ENCODE measurements at regions not wholly inside any gene's neighbourhood (a gene's known extent, or its start where the extent isn't known, plus 50 kb on each side); places are given as distances from the start of the nearest gene placed in this dataset.
"Not testable (repeated sequence)": the region's sequence is repeated elsewhere in the genome, so short reads cannot be mapped to it uniquely, and the experiment has no call there.

DNA sequence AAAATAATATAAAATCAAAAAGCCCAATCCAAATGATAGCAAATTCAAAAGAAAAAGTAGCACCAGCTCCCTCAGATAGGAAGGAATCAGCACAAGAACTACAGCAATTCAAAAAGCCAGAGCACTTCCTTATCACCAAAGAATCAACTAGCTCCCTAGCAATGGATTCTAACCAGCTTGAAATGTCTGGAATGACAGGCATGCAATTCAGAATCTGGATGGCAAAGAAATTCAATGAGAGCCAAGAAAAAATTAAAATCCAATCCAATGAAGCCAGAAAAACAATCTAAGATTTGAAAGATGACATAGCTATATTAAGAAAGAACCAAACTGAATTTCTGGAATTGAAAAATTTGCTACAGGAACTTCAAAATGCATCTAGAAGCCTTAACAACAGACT, 1334.4 kb upstream of the ALCAM start:
- DNase-seq (ENCODE audit: low read depth): no peak
- no peak overlapping the region for H3K4me3 ChIP-seq (ENCODE audit: low read depth, low read length)
- TF ChIP-seq, protein P1, sequence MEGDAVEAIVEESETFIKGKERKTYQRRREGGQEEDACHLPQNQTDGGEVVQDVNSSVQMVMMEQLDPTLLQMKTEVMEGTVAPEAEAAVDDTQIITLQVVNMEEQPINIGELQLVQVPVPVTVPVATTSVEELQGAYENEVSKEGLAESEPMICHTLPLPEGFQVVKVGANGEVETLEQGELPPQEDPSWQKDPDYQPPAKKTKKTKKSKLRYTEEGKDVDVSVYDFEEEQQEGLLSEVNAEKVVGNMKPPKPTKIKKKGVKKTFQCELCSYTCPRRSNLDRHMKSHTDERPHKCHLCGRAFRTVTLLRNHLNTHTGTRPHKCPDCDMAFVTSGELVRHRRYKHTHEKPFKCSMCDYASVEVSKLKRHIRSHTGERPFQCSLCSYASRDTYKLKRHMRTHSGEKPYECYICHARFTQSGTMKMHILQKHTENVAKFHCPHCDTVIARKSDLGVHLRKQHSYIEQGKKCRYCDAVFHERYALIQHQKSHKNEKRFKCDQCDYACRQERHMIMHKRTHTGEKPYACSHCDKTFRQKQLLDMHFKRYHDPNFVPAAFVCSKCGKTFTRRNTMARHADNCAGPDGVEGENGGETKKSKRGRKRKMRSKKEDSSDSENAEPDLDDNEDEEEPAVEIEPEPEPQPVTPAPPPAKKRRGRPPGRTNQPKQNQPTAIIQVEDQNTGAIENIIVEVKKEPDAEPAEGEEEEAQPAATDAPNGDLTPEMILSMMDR (conservative IDR thresholded peaks at IDR 0.05; ENCODE audit: low read depth, low read length): no peak

DNA sequence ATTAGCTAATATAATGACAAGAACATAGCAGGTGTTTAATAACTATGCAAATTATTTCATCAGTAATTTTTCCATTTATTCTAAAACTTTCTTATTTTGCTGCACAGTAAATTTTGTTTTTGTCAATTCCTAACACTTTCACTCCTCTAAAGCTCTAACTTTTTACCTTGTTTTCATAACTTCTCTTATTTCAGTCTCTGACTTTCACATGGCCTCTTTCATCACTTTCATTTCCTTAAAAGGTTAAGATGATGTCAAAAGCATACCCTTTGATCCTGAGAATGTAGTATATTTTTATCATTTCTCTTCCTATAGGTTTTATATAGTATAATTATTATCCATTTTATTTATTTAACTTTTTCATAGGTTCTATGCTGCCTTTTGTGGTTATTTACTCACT, 1325.8 kb upstream of the ALCAM start:
- TF ChIP-seq, protein P1 (conservative IDR thresholded peaks at IDR 0.05; ENCODE audit: low read depth, low read length): no peak
- no peak overlapping the region for H3K4me3 ChIP-seq (ENCODE audit: low read depth, low read length)
- no peak for DNase-seq (ENCODE audit: low read depth)

DNA sequence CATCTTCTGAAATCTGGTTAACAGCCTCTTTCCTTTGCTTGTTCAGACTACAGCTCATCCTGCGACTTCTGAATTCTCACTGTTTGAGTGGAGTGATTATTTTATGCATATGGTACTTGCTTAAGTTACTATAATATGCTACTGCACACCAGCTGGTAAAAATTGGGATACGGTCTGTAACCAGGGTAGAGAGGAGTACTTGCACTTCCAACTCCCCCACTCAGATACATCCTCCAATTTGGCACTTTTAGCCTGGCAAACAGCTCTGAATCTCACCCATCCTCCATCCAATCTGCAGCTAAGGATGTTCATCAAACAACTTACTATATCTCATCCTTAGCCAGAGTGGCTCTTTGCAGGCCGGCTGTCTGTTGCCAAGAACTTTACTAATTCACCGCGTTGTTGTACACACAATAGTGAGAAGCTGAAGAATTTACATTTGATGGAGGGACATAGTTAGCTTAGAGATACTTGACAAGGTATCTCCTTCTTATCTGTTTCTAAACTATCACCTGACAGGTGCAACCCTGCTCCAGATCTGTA, 1323.6 kb upstream of the ALCAM start:
- not testable (repeated sequence) for H3K4me3 ChIP-seq (ENCODE audit: low read depth, low read length); DNase-seq (ENCODE audit: low read depth)

DNA sequence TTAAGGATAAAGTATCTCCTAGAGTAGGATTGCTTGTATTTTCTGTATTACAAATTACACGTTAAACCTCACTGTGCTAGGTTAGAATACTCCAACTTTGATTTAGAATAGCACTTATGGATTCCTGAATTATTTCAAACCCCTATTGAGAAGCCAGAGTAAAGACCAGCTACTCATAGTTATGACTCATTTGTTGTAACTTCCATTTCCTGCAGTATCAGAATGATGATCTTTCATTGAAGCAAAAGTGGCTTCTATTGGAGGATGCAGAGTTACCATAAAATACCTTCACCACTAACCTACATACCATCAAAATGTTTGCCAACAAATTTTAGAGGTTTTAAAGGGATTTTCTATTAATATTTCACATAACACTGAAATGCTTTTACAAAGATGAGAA, 1322.7 kb upstream of the ALCAM start:
- no peak for DNase-seq (ENCODE audit: low read depth)
- no peak overlapping the region for H3K4me3 ChIP-seq (ENCODE audit: low read depth, low read length)
- TF ChIP-seq, protein P1 (conservative IDR thresholded peaks at IDR 0.05; ENCODE audit: low read depth, low read length): no peak

DNA sequence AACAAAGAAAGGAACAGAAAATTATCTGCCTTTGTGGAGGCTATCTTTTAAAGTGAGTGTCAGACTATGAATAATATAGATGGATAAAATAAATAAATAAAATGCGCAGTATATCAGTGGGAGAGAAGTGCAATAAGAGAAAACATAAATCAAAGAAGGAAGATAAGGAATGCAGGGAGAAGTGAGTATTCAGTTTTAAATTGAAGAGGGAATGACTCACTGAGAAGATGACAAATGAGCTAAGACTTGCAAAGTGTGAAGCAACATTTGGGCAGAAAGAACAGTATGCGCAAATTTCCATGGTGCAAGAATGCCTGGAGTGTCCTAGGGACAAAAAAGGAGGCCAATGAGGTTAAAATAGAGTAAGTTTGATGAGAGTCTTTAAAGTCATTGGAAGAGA, 1300.1 kb upstream of the ALCAM start:
- TF ChIP-seq, protein P1 (conservative IDR thresholded peaks at IDR 0.05; ENCODE audit: low read depth, low read length): no peak
- DNase-seq (ENCODE audit: low read depth): peak; percentile 43
- H3K4me3 ChIP-seq (ENCODE audit: low read depth, low read length): no peak overlapping the region

DNA sequence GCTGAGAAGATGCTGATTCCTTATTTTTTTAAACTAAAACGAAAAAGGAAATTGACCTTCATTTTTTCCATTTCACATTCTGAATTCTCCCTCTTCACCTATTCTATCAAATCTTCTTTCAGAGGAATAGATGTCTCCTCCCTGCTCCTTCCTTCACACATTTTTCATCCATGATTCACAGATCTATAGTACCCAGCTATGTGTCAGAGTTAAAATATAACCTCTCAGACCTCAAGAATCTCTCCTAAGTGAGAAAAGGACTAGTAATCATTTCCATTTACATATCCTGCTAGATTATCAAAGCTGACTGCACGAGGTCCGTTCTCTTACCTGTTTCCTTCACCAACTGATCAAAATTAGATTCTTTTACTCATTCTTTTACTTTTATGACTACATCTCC, 1297.6 kb upstream of the ALCAM start:
- TF ChIP-seq, protein P1 (conservative IDR thresholded peaks at IDR 0.05; ENCODE audit: low read depth, low read length): no peak
- peak; percentile 38 for DNase-seq (ENCODE audit: low read depth)

DNA sequence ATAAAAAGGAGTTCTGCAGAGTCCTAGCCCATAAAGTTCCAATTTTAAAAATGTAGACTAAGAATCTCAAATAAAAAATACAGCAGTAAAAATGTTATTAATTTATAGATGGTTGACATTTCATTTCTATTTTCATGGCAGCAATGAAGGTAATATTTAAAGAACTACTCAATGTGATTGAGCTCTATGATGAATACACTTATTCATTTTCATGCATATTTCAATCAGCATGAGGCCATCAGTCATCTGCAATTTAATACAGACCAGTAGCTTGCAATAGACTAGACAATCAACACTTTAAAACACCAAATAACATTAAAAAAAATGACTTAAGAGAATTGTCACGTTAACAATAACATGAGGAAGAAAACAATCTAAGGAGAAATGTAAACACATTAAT, 1295.8 kb upstream of the ALCAM start:
- TF ChIP-seq, protein P1 (conservative IDR thresholded peaks at IDR 0.05; ENCODE audit: low read depth, low read length): no peak
- no peak overlapping the region for H3K4me3 ChIP-seq (ENCODE audit: low read depth, low read length)
- DNase-seq (ENCODE audit: low read depth): no peak

More for the DNA sequence above, 1297.6 kb upstream of the ALCAM start:
- no peak overlapping the region for H3K4me3 ChIP-seq (ENCODE audit: low read depth, low read length)
